ENCODE measurements at regions not wholly inside any gene's neighbourhood (a gene's known extent, or its start where the extent isn't known, plus 50 kb on each side); places are given as distances from the start of the nearest gene placed in this dataset.

DNA sequence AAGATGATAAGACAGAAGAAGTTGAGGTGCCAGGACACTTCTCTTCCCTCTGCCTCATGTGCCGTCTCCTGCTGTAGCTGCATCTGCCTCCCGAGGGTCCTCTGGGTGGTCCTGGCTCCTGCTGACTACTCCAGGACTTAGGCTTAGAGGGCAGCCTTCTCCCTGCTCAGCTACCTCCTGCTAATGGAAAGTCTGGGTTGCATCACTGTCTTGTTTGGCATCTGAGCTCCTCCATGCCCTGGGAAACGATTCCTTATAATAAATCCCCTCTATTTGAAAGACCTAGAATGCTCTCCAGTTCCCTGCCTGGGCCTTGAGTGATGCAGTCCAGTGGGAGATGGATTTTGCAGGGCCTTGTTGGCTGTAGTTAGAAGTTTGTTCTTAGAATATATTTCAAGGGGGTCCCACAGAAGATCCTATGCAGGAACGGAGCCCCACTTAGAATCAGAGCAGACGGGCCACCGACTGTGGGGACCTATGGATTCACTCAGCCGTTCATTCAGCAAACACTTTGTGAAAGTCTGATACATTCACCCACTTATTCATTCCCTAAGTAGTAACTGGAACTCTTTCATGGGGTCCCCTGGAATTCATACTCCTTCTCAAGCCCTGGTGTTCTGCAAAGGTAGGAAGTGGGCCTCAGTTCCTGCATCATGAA, 269.8 kb upstream of the HDAC4 start:
- POLR2A ChIA-PET, result no interaction called here
- Histone ChIP-seq H3K4me2 (ENCODE audit: control insufficient read depth, insufficient read depth) (no peak overlapping the region), H3K4me3 (no peak overlapping the region), H2AFZ (ENCODE audit: control insufficient read depth, low read depth, low read length) (no peak overlapping the region), H3K9ac (ENCODE audit: control insufficient read depth, insufficient read depth, low read length) (no peak overlapping the region), H3K36me3 (ENCODE audit: control insufficient read depth in 2 of 2, insufficient read depth in 2 of 2, low read length in 1 of 2) (no peaks in the 10 kb centered on the region), H3K27me3 (replicated peaks in 1 of 2; ENCODE audit: control insufficient read depth in 2 of 2, insufficient read depth in 2 of 2, low read length in 1 of 2) (no peaks in the 10 kb centered on the region; a peak in 1 of 4 replicates), H3K79me2 (ENCODE audit: control insufficient read depth, insufficient read depth, low read length) (no peaks in the 10 kb centered on the region), H3K4me1 (ENCODE audit: control insufficient read depth, insufficient read depth, low read length) (no peaks in the 10 kb centered on the region), H4K20me1 (ENCODE audit: control insufficient read depth, insufficient read depth) (no peaks in the 10 kb centered on the region), H3K9me3 (replicated peaks; ENCODE audit: control insufficient read depth, insufficient read depth, low read length) (no peaks in the 10 kb centered on the region), H3K27ac (ENCODE audit: control insufficient read depth, insufficient read depth) (no peak overlapping the region)
- RAD21 ChIA-PET (ENCODE audit: unreplicated experiment), result no interaction called here
- SMC1A ChIA-PET (ENCODE audit: uncharacterized antibody, unreplicated experiment), result no interaction called here
- FAIRE-seq (no peak), DNase-seq (ENCODE audit: low read depth, low spot score) (no peak), ATAC-seq (no peak)
- WGBS (ENCODE audit: insufficient coverage, insufficient replicate concordance, low lambda C conversion rate, missing lambda C conversion rate), result 12% methylated on average over 7 of the region's 7 CpGs
- CTCF ChIA-PET, result no interaction called here
- in situ Hi-C loops (cut with MboI) (no loop called here), intact Hi-C loops (cut with micrococcal nuclease; ENCODE audit: unreplicated experiment) (no loop called here)
- BruUV-seq (replicated peaks), result no TSS peak
- TF ChIP-seq, protein P1, sequence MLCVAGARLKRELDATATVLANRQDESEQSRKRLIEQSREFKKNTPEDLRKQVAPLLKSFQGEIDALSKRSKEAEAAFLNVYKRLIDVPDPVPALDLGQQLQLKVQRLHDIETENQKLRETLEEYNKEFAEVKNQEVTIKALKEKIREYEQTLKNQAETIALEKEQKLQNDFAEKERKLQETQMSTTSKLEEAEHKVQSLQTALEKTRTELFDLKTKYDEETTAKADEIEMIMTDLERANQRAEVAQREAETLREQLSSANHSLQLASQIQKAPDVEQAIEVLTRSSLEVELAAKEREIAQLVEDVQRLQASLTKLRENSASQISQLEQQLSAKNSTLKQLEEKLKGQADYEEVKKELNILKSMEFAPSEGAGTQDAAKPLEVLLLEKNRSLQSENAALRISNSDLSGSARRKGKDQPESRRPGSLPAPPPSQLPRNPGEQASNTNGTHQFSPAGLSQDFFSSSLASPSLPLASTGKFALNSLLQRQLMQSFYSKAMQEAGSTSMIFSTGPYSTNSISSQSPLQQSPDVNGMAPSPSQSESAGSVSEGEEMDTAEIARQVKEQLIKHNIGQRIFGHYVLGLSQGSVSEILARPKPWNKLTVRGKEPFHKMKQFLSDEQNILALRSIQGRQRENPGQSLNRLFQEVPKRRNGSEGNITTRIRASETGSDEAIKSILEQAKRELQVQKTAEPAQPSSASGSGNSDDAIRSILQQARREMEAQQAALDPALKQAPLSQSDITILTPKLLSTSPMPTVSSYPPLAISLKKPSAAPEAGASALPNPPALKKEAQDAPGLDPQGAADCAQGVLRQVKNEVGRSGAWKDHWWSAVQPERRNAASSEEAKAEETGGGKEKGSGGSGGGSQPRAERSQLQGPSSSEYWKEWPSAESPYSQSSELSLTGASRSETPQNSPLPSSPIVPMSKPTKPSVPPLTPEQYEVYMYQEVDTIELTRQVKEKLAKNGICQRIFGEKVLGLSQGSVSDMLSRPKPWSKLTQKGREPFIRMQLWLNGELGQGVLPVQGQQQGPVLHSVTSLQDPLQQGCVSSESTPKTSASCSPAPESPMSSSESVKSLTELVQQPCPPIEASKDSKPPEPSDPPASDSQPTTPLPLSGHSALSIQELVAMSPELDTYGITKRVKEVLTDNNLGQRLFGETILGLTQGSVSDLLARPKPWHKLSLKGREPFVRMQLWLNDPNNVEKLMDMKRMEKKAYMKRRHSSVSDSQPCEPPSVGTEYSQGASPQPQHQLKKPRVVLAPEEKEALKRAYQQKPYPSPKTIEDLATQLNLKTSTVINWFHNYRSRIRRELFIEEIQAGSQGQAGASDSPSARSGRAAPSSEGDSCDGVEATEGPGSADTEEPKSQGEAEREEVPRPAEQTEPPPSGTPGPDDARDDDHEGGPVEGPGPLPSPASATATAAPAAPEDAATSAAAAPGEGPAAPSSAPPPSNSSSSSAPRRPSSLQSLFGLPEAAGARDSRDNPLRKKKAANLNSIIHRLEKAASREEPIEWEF (IDR thresholded peaks at IDR 0.05; ENCODE audit: insufficient replicate concordance, low read depth, low read length), result no peak
- TF ChIP-seq ZNF384 (IDR thresholded peaks at IDR 0.05; ENCODE audit: borderline replicate concordance, low read depth, low read length) (no peak), SIN3A (IDR thresholded peaks at IDR 0.05; ENCODE audit: low read depth, low read length) (no peak), KLF5 (IDR thresholded peaks at IDR 0.05; ENCODE audit: partially characterized antibody) (no peak), BRCA1 (IDR thresholded peaks at IDR 0.05; ENCODE audit: low read depth, low read length) (no peak), RELA (IDR thresholded peaks at IDR 0.05; ENCODE audit: borderline replicate concordance, partially characterized antibody) (no peak), POLR2AphosphoS5 (IDR thresholded peaks at IDR 0.05; ENCODE audit: low read length) (no peak), NFYA (IDR thresholded peaks at IDR 0.05; ENCODE audit: borderline replicate concordance, low read depth, low read length) (no peak), RFX5 (IDR thresholded peaks at IDR 0.05; ENCODE audit: low read depth, low read length) (no peak), SUZ12 (IDR thresholded peaks at IDR 0.05; ENCODE audit: unreplicated experiment) (no peak), CREM (IDR thresholded peaks at IDR 0.05; ENCODE audit: low read depth) (no peak), POLR2AphosphoS2 (IDR thresholded peaks at IDR 0.05; ENCODE audit: low read depth, low read length) (no peak)
- TF ChIP-seq, protein P2, sequence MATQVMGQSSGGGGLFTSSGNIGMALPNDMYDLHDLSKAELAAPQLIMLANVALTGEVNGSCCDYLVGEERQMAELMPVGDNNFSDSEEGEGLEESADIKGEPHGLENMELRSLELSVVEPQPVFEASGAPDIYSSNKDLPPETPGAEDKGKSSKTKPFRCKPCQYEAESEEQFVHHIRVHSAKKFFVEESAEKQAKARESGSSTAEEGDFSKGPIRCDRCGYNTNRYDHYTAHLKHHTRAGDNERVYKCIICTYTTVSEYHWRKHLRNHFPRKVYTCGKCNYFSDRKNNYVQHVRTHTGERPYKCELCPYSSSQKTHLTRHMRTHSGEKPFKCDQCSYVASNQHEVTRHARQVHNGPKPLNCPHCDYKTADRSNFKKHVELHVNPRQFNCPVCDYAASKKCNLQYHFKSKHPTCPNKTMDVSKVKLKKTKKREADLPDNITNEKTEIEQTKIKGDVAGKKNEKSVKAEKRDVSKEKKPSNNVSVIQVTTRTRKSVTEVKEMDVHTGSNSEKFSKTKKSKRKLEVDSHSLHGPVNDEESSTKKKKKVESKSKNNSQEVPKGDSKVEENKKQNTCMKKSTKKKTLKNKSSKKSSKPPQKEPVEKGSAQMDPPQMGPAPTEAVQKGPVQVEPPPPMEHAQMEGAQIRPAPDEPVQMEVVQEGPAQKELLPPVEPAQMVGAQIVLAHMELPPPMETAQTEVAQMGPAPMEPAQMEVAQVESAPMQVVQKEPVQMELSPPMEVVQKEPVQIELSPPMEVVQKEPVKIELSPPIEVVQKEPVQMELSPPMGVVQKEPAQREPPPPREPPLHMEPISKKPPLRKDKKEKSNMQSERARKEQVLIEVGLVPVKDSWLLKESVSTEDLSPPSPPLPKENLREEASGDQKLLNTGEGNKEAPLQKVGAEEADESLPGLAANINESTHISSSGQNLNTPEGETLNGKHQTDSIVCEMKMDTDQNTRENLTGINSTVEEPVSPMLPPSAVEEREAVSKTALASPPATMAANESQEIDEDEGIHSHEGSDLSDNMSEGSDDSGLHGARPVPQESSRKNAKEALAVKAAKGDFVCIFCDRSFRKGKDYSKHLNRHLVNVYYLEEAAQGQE (IDR thresholded peaks at IDR 0.05; ENCODE audit: low read depth, low read length), result no peak
- TF ChIP-seq, protein P3, sequence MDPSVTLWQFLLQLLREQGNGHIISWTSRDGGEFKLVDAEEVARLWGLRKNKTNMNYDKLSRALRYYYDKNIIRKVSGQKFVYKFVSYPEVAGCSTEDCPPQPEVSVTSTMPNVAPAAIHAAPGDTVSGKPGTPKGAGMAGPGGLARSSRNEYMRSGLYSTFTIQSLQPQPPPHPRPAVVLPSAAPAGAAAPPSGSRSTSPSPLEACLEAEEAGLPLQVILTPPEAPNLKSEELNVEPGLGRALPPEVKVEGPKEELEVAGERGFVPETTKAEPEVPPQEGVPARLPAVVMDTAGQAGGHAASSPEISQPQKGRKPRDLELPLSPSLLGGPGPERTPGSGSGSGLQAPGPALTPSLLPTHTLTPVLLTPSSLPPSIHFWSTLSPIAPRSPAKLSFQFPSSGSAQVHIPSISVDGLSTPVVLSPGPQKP (IDR thresholded peaks at IDR 0.05; ENCODE audit: low read depth, low read length), result no peak

Data from GM12878 (cell line).